ENCODE measurements at regions not wholly inside any gene's neighbourhood (a gene's known extent, or its start where the extent isn't known, plus 50 kb on each side); places are given as distances from the start of the nearest gene placed in this dataset.

DNA sequence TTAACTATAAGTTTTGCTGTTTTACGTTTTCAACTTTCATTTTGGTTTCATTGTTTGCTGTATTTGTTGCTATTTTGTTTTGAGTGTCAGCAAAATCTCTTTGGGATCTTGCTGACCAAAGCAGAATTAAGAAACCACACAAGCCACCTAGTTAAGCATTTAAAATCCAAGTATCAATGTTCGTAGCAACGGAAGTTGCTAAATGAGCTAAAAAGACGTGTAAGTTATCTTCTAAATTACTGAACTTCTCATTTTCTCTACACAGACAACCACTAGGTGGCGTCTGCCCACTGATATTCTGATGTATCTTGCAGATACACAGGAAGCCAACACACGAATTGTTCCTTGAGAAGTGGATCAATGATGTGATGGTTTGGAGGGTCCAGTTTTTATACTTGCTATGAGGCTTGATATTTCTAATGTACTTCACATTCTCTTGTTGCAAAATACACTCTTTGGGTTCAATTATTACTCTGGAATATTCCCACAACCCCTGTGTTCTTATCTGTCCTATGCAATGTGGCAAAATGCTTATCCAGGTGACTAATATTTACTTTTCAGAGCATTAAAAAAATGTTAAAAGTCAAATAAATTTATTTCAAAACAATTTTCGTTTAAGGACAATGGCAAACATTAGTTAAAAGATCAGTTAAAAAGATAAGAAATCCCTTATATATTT is 250.5 kb downstream of the TECRL start:
- TF ChIP-seq EZH2 (IDR thresholded peaks at IDR 0.05) (no peak), POLR2AphosphoS5 (IDR thresholded peaks at IDR 0.05; ENCODE audit: borderline replicate concordance, low read depth, low read length) (no peak)

Data from SK-N-MC (cell line).